ENCODE measurements at regions not wholly inside any gene's neighbourhood (a gene's known extent, or its start where the extent isn't known, plus 50 kb on each side); places are given as distances from the start of the nearest gene placed in this dataset.
A peak's percentile ranks its signal among the peaks of the same experiment; 100 is the strongest.

DNA sequence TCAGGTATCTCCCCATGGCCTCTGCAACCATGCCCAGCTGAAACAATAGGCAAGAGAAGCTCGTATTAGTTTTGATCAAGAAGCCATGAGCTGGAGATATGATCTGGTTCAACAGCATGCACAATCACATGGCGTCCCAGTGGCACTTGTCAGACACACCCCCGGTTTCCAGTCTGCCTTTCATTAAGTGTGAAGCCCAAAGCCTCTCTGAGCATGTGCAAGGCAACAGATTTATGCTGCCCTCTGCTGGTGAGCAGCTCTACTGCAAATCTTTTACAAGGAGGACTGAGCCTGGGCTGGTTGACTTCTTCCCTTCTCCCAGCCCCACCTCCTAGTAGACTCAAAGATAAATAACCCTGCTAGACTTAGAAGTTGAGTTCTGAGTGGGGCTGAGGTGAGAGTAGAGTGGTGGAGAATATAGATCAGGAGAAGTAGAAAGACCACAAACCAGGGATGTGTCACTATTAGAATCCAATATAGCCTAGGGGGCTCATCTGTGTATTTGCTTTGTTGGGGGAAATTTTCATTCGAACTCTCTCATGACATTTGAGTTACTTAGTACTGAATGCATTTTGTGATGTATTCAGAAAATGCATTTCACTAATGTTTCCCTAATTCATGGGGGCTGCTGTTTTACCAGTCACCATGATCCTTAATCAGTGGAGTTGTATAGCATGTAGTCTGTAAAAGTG, 53.7 kb upstream of the MBIP start:
- TF ChIP-seq, protein P1, sequence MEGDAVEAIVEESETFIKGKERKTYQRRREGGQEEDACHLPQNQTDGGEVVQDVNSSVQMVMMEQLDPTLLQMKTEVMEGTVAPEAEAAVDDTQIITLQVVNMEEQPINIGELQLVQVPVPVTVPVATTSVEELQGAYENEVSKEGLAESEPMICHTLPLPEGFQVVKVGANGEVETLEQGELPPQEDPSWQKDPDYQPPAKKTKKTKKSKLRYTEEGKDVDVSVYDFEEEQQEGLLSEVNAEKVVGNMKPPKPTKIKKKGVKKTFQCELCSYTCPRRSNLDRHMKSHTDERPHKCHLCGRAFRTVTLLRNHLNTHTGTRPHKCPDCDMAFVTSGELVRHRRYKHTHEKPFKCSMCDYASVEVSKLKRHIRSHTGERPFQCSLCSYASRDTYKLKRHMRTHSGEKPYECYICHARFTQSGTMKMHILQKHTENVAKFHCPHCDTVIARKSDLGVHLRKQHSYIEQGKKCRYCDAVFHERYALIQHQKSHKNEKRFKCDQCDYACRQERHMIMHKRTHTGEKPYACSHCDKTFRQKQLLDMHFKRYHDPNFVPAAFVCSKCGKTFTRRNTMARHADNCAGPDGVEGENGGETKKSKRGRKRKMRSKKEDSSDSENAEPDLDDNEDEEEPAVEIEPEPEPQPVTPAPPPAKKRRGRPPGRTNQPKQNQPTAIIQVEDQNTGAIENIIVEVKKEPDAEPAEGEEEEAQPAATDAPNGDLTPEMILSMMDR (conservative IDR thresholded peaks at IDR 0.05; ENCODE audit: low read length) = peak; percentile 90
- no peak for TF ChIP-seq EZH2phosphoT487 (IDR thresholded peaks at IDR 0.05; ENCODE audit: borderline replicate concordance, low read depth, low read length)
